ENCODE measurements at regions not wholly inside any gene's neighbourhood (a gene's known extent, or its start where the extent isn't known, plus 50 kb on each side); places are given as distances from the start of the nearest gene placed in this dataset.
"Not testable (repeated sequence)": the region's sequence is repeated elsewhere in the genome, so short reads cannot be mapped to it uniquely, and the experiment has no call there.

DNA sequence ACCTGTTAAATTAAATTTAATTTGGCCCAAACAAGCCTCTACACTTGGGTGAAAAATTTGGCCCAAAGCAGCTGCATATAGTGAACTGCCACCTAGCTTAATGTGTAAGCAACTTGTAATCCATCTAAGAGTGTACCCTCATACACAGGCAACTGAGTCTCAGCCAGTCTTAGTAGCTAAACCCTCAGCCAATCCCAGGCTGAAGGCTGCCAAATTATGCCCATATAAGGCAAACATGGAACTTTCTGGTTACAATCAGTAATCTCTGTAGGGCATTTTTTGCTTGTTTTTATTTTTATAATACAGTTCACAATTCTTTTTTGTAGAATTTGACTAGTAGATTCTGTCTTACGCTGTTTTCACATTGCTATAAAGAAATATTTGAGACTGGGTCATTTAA, 958.7 kb downstream of the FSCB start:
- DNase-seq (no peak), ATAC-seq (ENCODE audit: low read depth) (no peak)
- Histone ChIP-seq H3K27ac (ENCODE audit: insufficient read depth, low read length) (no peak overlapping the region), H3K9me1 (ENCODE audit: insufficient read depth, low read length) (no peaks in the 10 kb centered on the region), H4K20me1 (ENCODE audit: insufficient read depth, low read length) (no peaks in the 10 kb centered on the region), H2AK9ac (replicated peaks; ENCODE audit: low read depth, low read length, poor library complexity) (no peak overlapping the region), H3K36me3 (ENCODE audit: control insufficient read depth, insufficient read depth, low read length) (no peaks in the 10 kb centered on the region), H3K79me1 (ENCODE audit: low read depth in 1 of 2, low read length in 2 of 2) (no peaks in the 10 kb centered on the region), H3K9ac (ENCODE audit: low read depth, low read length) (no peak overlapping the region), H2AK5ac (ENCODE audit: low read depth, low read length) (no peak overlapping the region), H3K23ac (ENCODE audit: low read depth, low read length) (no peak overlapping the region), H3K27me3 (ENCODE audit: control insufficient read depth, insufficient read depth, low read length) (no peaks in the 10 kb centered on the region), H3K14ac (replicated peaks; ENCODE audit: low read depth, low read length) (no peak overlapping the region), H2AFZ (replicated peaks; ENCODE audit: low read length, poor library complexity) (no peak overlapping the region), H3K4me2 (ENCODE audit: low read depth, low read length) (no peak overlapping the region), H3K56ac (ENCODE audit: extremely low read depth, insufficient read depth, low read length) (no peak overlapping the region), H4K91ac (ENCODE audit: insufficient read depth, low read depth, low read length) (no peak overlapping the region), H3K4me3 (ENCODE audit: insufficient read depth, low read depth, low read length) (no peak overlapping the region), H3K4ac (ENCODE audit: low read depth, low read length) (no peak overlapping the region), H3K4me1 (ENCODE audit: control insufficient read depth, insufficient read depth, low read length) (no peaks in the 10 kb centered on the region), H4K5ac (ENCODE audit: low read depth, low read length) (no peak overlapping the region), H2BK15ac (ENCODE audit: low read depth, low read length) (no peak overlapping the region), H4K8ac (ENCODE audit: low read depth in 2 of 2, low read length in 2 of 2) (no peak overlapping the region), H3K18ac (ENCODE audit: low read depth, low read length) (no peak overlapping the region), H2BK20ac (ENCODE audit: low read depth, low read length) (no peak overlapping the region), H2BK5ac (ENCODE audit: low read depth, low read length, poor library complexity, severe bottlenecking) (no peak overlapping the region), H2BK120ac (ENCODE audit: low read depth, low read length) (no peak overlapping the region), H3K9me3 (ENCODE audit: control insufficient read depth, insufficient read depth, low read length) (peaks cover 5% of the 10 kb centered on the region)
- WGBS, 2 experiments (ENCODE audit: extremely low coverage in 2 of 2, insufficient read length in 1 of 2), result no CpG with 5 or more reads among the region's 1 CpG
- dilution Hi-C loops (cut with HindIII; ENCODE audit: low sequenced_read_pairs, unreplicated experiment), result no loop called here
- in situ Hi-C loops (cut with MboI; ENCODE audit: low sequenced_read_pairs), result no loop called here
- intact Hi-C loops (cut with micrococcal nuclease), result no loop called here
- TF ChIP-seq MAFK (IDR thresholded peaks at IDR 0.05; ENCODE audit: low read depth, low read length), result no peak
- TF ChIP-seq ELK1 (IDR thresholded peaks at IDR 0.05; ENCODE audit: borderline replicate concordance, low read depth, low read length), result no peak
- no peak for TF ChIP-seq NFE2L2 (IDR thresholded peaks at IDR 0.05; ENCODE audit: low read depth, low read length)
- no peak for TF ChIP-seq BHLHE40 (IDR thresholded peaks at IDR 0.05; ENCODE audit: low read depth, low read length)
- TF ChIP-seq CHD1 (IDR thresholded peaks at IDR 0.05; ENCODE audit: low read depth, low read length), result no peak
- no TSS peak for BruUV-seq (replicated peaks)
- CTCF ChIA-PET, result no interaction called here
- POLR2A ChIA-PET (ENCODE audit: unreplicated experiment), result no interaction called here

- H3K27me3 ChIP-seq (ENCODE audit: control insufficient read depth, insufficient read depth, low read length); H3K4me3 ChIP-seq (ENCODE audit: insufficient read depth, low read depth, low read length); H2AK9ac ChIP-seq (replicated peaks; ENCODE audit: low read depth, low read length, poor library complexity); H2AFZ ChIP-seq (replicated peaks; ENCODE audit: low read length, poor library complexity); H4K5ac ChIP-seq (ENCODE audit: low read depth, low read length); H3K4me1 ChIP-seq (ENCODE audit: control insufficient read depth, insufficient read depth, low read length); intact Hi-C loops (cut with micrococcal nuclease); H4K91ac ChIP-seq (ENCODE audit: insufficient read depth, low read depth, low read length); H3K9me3 ChIP-seq (ENCODE audit: control insufficient read depth, insufficient read depth, low read length); H2BK120ac ChIP-seq (ENCODE audit: low read depth, low read length); in situ Hi-C loops (cut with MboI; ENCODE audit: low sequenced_read_pairs); H3K9me1 ChIP-seq (ENCODE audit: insufficient read depth, low read length); H3K4me2 ChIP-seq (ENCODE audit: low read depth, low read length); POLR2A ChIA-PET (ENCODE audit: unreplicated experiment); H3K36me3 ChIP-seq (ENCODE audit: control insufficient read depth, insufficient read depth, low read length); DNase-seq; H3K79me1 ChIP-seq (ENCODE audit: low read depth in 1 of 2, low read length in 2 of 2); H3K23ac ChIP-seq (ENCODE audit: low read depth, low read length); H3K56ac ChIP-seq (ENCODE audit: extremely low read depth, insufficient read depth, low read length); H2AK5ac ChIP-seq (ENCODE audit: low read depth, low read length); H4K8ac ChIP-seq (ENCODE audit: low read depth in 2 of 2, low read length in 2 of 2); H3K27ac ChIP-seq (ENCODE audit: insufficient read depth, low read length); H3K4ac ChIP-seq (ENCODE audit: low read depth, low read length); H4K20me1 ChIP-seq (ENCODE audit: insufficient read depth, low read length); H2BK5ac ChIP-seq (ENCODE audit: low read depth, low read length, poor library complexity, severe bottlenecking); H2BK20ac ChIP-seq (ENCODE audit: low read depth, low read length); H3K18ac ChIP-seq (ENCODE audit: low read depth, low read length); BruUV-seq (replicated peaks); H2BK15ac ChIP-seq (ENCODE audit: low read depth, low read length); CTCF ChIA-PET; H3K14ac ChIP-seq (replicated peaks; ENCODE audit: low read depth, low read length); H3K9ac ChIP-seq (ENCODE audit: low read depth, low read length); dilution Hi-C loops (cut with HindIII; ENCODE audit: low sequenced_read_pairs, unreplicated experiment); ATAC-seq (ENCODE audit: low read depth): not testable (repeated sequence)
- WGBS, 2 experiments (ENCODE audit: extremely low coverage in 2 of 2, insufficient read length in 1 of 2), result no CpG with 5 or more reads among the region's 2 CpGs
These were observed 959.5 kb downstream of the FSCB start for GRCh38 chr14:43547596-43547995.
